Neural progenitor cell (in vitro differentiated cells): ENCODE measurements at regions not wholly inside any gene's neighbourhood (a gene's known extent, or its start where the extent isn't known, plus 50 kb on each side); places are given as distances from the start of the nearest gene placed in this dataset.

Experiments used
- DNase-seq: peaks from one replicate; pipeline ENCODE4 v3.0.0-alpha.2; 2016; ENCODE audit warnings: low spot score
- H2AFZ ChIP-seq: fragments of 200-600 bp; sonication (generic); replicated peaks from 2 replicates; pipeline ENCODE4 v1.6.1; 2016; ENCODE audit warnings: antibody characterized with exemption
- H3F3A ChIP-seq: fragments of 200-600 bp; sonication (generic); 2 replicates; pipeline ENCODE4 v1.6.1; 2016; ENCODE audit warnings: antibody characterized with exemption, low read depth
- H3K27ac ChIP-seq: fragments of 200-600 bp; sonication (generic); 2 replicates; pipeline ENCODE4 v1.5.1; 2016; ENCODE audit warnings: mild to moderate bottlenecking
- H3K27me3 ChIP-seq: fragments of 200-600 bp; sonication (generic); 2 replicates; pipeline ENCODE4 v1.6.1; 2016; ENCODE audit warnings: mild to moderate bottlenecking, moderate library complexity
- H3K36me3 ChIP-seq: fragments of 200-600 bp; sonication (generic); 2 replicates; pipeline ENCODE4 v1.5.1; 2016
- H3K4me1 ChIP-seq: fragments of 200-600 bp; sonication (generic); 2 replicates; pipeline ENCODE4 v1.6.1; 2016; ENCODE audit warnings: mixed run types
- H3K4me2 ChIP-seq: fragments of 200-600 bp; sonication (generic); 2 replicates; pipeline ENCODE4 v1.6.1; 2016
- H3K4me3 ChIP-seq: fragments of 200-600 bp; sonication (generic); 2 replicates; pipeline ENCODE4 v1.5.1; 2016
- H3K79me2 ChIP-seq: fragments of 200-600 bp; sonication (generic); 2 replicates; pipeline ENCODE4 v1.6.1; 2016; ENCODE audit warnings: low read depth
- H3K9ac ChIP-seq: fragments of 200-600 bp; sonication (generic); 2 replicates; pipeline ENCODE4 v1.6.1; 2016
- H3K9me3 ChIP-seq: fragments of 200-600 bp; sonication (generic); 2 replicates; pipeline ENCODE4 v1.5.1; 2016; ENCODE audit warnings: low read depth
- H4K20me1 ChIP-seq: fragments of 200-600 bp; sonication (generic); 2 replicates; pipeline ENCODE4 v1.6.1; 2016; ENCODE audit warnings: low read depth
- H3K27ac Mint-ChIP-seq: 3 replicates; pipeline ENCODE4 v1.8.0; 2021; ENCODE audit warnings: mixed read lengths
- H3K27me3 Mint-ChIP-seq: 2 replicates; pipeline ENCODE4 v1.8.0; 2022; ENCODE audit warnings: low read depth, mild to moderate bottlenecking, inconsistent platforms, moderate library complexity, mixed read lengths; ENCODE audit not compliant: insufficient read depth
- H3K36me3 Mint-ChIP-seq: 3 replicates; pipeline ENCODE4 v1.8.0; 2021; ENCODE audit warnings: mixed read lengths
- H3K4me1 Mint-ChIP-seq: 3 replicates; pipeline ENCODE4 v1.8.0; 2021; ENCODE audit warnings: mixed read lengths
- H3K4me3 Mint-ChIP-seq: 3 replicates; pipeline ENCODE4 v1.8.0; 2021; ENCODE audit warnings: mild to moderate bottlenecking, moderate library complexity, mixed read lengths
- H3K9me3 Mint-ChIP-seq: 3 replicates; pipeline ENCODE4 v1.8.0; 2020; ENCODE audit warnings: mixed read lengths
- CTCF ChIP-seq: fragments of 200-600 bp; sonication (generic); IDR thresholded peaks from 2 replicates; pipeline ENCODE4 v1.5.1; 2017; ENCODE audit warnings: antibody characterized with exemption, mild to moderate bottlenecking
- EZH2 ChIP-seq: fragments of 200-600 bp; sonication (generic); IDR thresholded peaks from 2 replicates; pipeline ENCODE4 v1.6.1; 2017; ENCODE audit warnings: antibody characterized with exemption, mild to moderate bottlenecking, moderate library complexity
- EZH2phosphoT487 ChIP-seq: fragments of 200-600 bp; sonication (generic); IDR thresholded peaks from 2 replicates; pipeline ENCODE4 v1.6.1; 2017; ENCODE audit warnings: antibody characterized with exemption

GRCh38 chr15:69520067-69520466 lies 67.4 kb downstream of the RPLP1 start:
- Mint-ChIP-seq H3K9me3 (no peaks in the 10 kb centered on the region), H3K4me3 (no peak overlapping the region), H3K4me1 (peaks cover 25% of the 10 kb centered on the region), H3K27ac (no peak overlapping the region), H3K36me3 (no peaks in the 10 kb centered on the region), H3K27me3 (peaks cover 11% of the 10 kb centered on the region)
- Histone ChIP-seq H3K27ac (no peak overlapping the region), H3K27me3 (no peaks in the 10 kb centered on the region), H2AFZ (no peak overlapping the region), H3K9ac (no peak overlapping the region), H3K4me3 (no peak overlapping the region), H3F3A (peaks cover 16% of the 10 kb centered on the region), H3K9me3 (no peaks in the 10 kb centered on the region), H3K4me1 (peaks cover 26% of the 10 kb centered on the region), H3K79me2 (no peaks in the 10 kb centered on the region), H3K36me3 (no peaks in the 10 kb centered on the region), H3K4me2 (no peak overlapping the region), H4K20me1 (no peaks in the 10 kb centered on the region)
- TF ChIP-seq CTCF (no peak), EZH2 (no peak), EZH2phosphoT487 (no peak)
- DNase-seq: no peak

- TF ChIP-seq CTCF (no peak), EZH2phosphoT487 (no peak), EZH2 (no peak)
- H3K27me3 Mint-ChIP-seq: peaks cover 29% of the 10 kb centered on the region
- H3K27me3 ChIP-seq: no peaks in the 10 kb centered on the region
Observed at GRCh38 chr15:69522361-69522760, 69.7 kb downstream of the RPLP1 start.

GRCh38 chr15:69523010-69524001 lies 70.7 kb downstream of the RPLP1 start:
- peaks cover 36% of the 10 kb centered on the region for H3K27me3 Mint-ChIP-seq
- no peak for TF ChIP-seq EZH2
- peak; percentile 95 for TF ChIP-seq CTCF
- H3K4me1 Mint-ChIP-seq: peaks cover 49% of the 10 kb centered on the region
- H3K36me3 Mint-ChIP-seq: no peaks in the 10 kb centered on the region
- no peak overlapping the region for H3K27ac Mint-ChIP-seq
- no peak overlapping the region for H3K27ac ChIP-seq
- no peaks in the 10 kb centered on the region for H4K20me1 ChIP-seq
- no peak overlapping the region for H3K4me3 Mint-ChIP-seq
- H3K36me3 ChIP-seq: no peaks in the 10 kb centered on the region
- peaks cover 2% of the 10 kb centered on the region for H3K9me3 Mint-ChIP-seq
- H3K9ac ChIP-seq: no peak overlapping the region
- H3F3A ChIP-seq: peaks cover 49% of the 10 kb centered on the region
- no peak overlapping the region for H2AFZ ChIP-seq
- H3K4me3 ChIP-seq: no peak overlapping the region
- no peaks in the 10 kb centered on the region for H3K27me3 ChIP-seq
- peak overlapping the region; percentile 19 for H3K4me2 ChIP-seq
- DNase-seq: peak; percentile 91
- H3K4me1 ChIP-seq: peaks cover 47% of the 10 kb centered on the region
- H3K9me3 ChIP-seq: no peaks in the 10 kb centered on the region
- no peaks in the 10 kb centered on the region for H3K79me2 ChIP-seq

More at GRCh38 chr15:69522361-69522760, 69.7 kb downstream of the RPLP1 start:
- no peak overlapping the region for H3K27ac ChIP-seq
- H3K36me3 ChIP-seq: no peaks in the 10 kb centered on the region
- Mint-ChIP-seq H3K4me3 (no peak overlapping the region), H3K9me3 (peaks cover 2% of the 10 kb centered on the region), H3K27ac (no peak overlapping the region), H3K4me1 (peaks cover 44% of the 10 kb centered on the region), H3K36me3 (no peaks in the 10 kb centered on the region)
- H4K20me1 ChIP-seq: no peaks in the 10 kb centered on the region
- H3K79me2 ChIP-seq: no peaks in the 10 kb centered on the region
- peaks cover 39% of the 10 kb centered on the region for H3F3A ChIP-seq
- DNase-seq: no peak
- no peaks in the 10 kb centered on the region for H3K9me3 ChIP-seq
- no peak overlapping the region for H2AFZ ChIP-seq
- no peak overlapping the region for H3K9ac ChIP-seq
- no peak overlapping the region for H3K4me2 ChIP-seq
- peaks cover 37% of the 10 kb centered on the region for H3K4me1 ChIP-seq
- no peak overlapping the region for H3K4me3 ChIP-seq
